ENCODE measurements at regions not wholly inside any gene's neighbourhood (a gene's known extent, or its start where the extent isn't known, plus 50 kb on each side); places are given as distances from the start of the nearest gene placed in this dataset.

GRCh38 chr6:84350397-84350796, 123.0 kb upstream of the CEP162 start:
- peak in 1 of 2 donors; percentile 6 for DNase-seq
- TF ChIP-seq EP300 (IDR thresholded peaks at IDR 0.05) (no peak), POLR2AphosphoS5 (IDR thresholded peaks at IDR 0.05) (no peak)
- Histone ChIP-seq H3K9me3 (no peaks in the 10 kb centered on the region), H3K4me3 (no peak overlapping the region), H3K27ac (no peak overlapping the region), H3K36me3 (no peaks in the 10 kb centered on the region), H3K27me3 (no peaks in the 10 kb centered on the region), H3K4me1 (no peaks in the 10 kb centered on the region)
- intact Hi-C loops (cut with DNase I; ENCODE audit: low total_unique reads) = no loop called here

GRCh38 chr6:84349542-84349941, 122.1 kb upstream of the CEP162 start:
- no peak for DNase-seq
- Histone ChIP-seq H3K36me3 (no peaks in the 10 kb centered on the region), H3K4me3 (no peak overlapping the region), H3K27me3 (no peaks in the 10 kb centered on the region), H3K9me3 (no peaks in the 10 kb centered on the region), H3K27ac (no peak overlapping the region), H3K4me1 (no peaks in the 10 kb centered on the region)
- TF ChIP-seq POLR2A (IDR thresholded peaks at IDR 0.05) (no peak), EP300 (IDR thresholded peaks at IDR 0.05) (no peak), CTCF (IDR thresholded peaks at IDR 0.05) (no peak), POLR2AphosphoS5 (IDR thresholded peaks at IDR 0.05) (no peak)
- intact Hi-C loops (cut with DNase I; ENCODE audit: low total_unique reads) = no loop called here
- 58 to 98% (median 88%) methylated on average over 1 of the region's 1 CpG for WGBS, 5 donors

GRCh38 chr6:84348801-84349200, 121.4 kb upstream of the CEP162 start:
- no peaks in the 10 kb centered on the region for H3K36me3 ChIP-seq
- no peaks in the 10 kb centered on the region for H3K27me3 ChIP-seq
- H3K27ac ChIP-seq = no peak overlapping the region
- intact Hi-C loops (cut with DNase I; ENCODE audit: low total_unique reads) = no loop called here
- TF ChIP-seq POLR2AphosphoS5 (IDR thresholded peaks at IDR 0.05) = no peak
- no peak for TF ChIP-seq POLR2A (IDR thresholded peaks at IDR 0.05)
- no peak for TF ChIP-seq EP300 (IDR thresholded peaks at IDR 0.05)
- no peak for TF ChIP-seq CTCF (IDR thresholded peaks at IDR 0.05)
- H3K4me1 ChIP-seq = no peaks in the 10 kb centered on the region
- WGBS, 5 donors = 44 to 75% (median 65%) methylated on average over 1 of the region's 1 CpG
- H3K9me3 ChIP-seq = no peaks in the 10 kb centered on the region
- H3K4me3 ChIP-seq = no peak overlapping the region
- no peak for DNase-seq

- Histone ChIP-seq H3K4me3 (no peak overlapping the region), H3K4me1 (no peaks in the 10 kb centered on the region), H3K27ac (no peak overlapping the region), H3K36me3 (no peaks in the 10 kb centered on the region), H3K9me3 (no peaks in the 10 kb centered on the region), H3K27me3 (no peaks in the 10 kb centered on the region)
- DNase-seq = no peak
- TF ChIP-seq POLR2AphosphoS5 (IDR thresholded peaks at IDR 0.05) (no peak), CTCF (IDR thresholded peaks at IDR 0.05) (no peak), POLR2A (IDR thresholded peaks at IDR 0.05) (no peak), EP300 (IDR thresholded peaks at IDR 0.05) (no peak)
- intact Hi-C loops (cut with DNase I; ENCODE audit: low total_unique reads) = no loop called here
Observed at GRCh38 chr6:84346372-84346771, 118.9 kb upstream of the CEP162 start.

GRCh38 chr6:84344005-84344404, 116.6 kb upstream of the CEP162 start:
- Histone ChIP-seq H3K36me3 (no peaks in the 10 kb centered on the region), H3K9me3 (peaks cover 0 to 11% (median 4%) of the 10 kb centered on the region in 4 donors), H3K4me1 (no peaks in the 10 kb centered on the region), H3K4me3 (no peak overlapping the region), H3K27me3 (no peaks in the 10 kb centered on the region), H3K27ac (no peak overlapping the region)
- 60 to 76% (median 72%) methylated on average over 3 of the region's 3 CpGs for WGBS, 5 donors
- intact Hi-C loops (cut with DNase I; ENCODE audit: low total_unique reads) = no loop called here
- no peak for DNase-seq
- TF ChIP-seq POLR2A (IDR thresholded peaks at IDR 0.05) (no peak), CTCF (IDR thresholded peaks at IDR 0.05) (no peak), EP300 (IDR thresholded peaks at IDR 0.05) (no peak), POLR2AphosphoS5 (IDR thresholded peaks at IDR 0.05) (no peak)

All from stomach (tissue), 8 donors.